ENCODE measurements at regions not wholly inside any gene's neighbourhood (a gene's known extent, or its start where the extent isn't known, plus 50 kb on each side); places are given as distances from the start of the nearest gene placed in this dataset.

DNA sequence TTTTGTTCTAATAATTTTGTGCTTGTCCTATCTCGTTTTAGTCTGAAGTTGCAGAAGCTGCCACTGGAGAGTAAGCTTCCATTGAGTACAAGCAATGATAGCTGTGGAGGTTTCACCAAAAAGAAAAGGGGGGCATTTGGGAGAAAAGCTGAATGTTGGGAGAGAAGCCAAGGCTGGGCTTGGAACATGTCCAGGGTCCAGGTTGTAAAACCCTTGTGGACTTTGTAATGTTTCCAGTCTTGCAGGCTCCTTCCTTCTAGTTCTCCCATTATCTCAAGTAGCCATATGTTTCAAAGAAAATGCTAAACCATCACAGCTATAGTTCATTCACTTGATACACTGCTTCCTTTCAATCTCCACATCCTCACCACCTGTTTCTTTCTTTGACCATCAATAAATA is 880.2 kb downstream of the NLGN4Y start:
- DNase-seq (ENCODE audit: low read depth) = no peak

DNA sequence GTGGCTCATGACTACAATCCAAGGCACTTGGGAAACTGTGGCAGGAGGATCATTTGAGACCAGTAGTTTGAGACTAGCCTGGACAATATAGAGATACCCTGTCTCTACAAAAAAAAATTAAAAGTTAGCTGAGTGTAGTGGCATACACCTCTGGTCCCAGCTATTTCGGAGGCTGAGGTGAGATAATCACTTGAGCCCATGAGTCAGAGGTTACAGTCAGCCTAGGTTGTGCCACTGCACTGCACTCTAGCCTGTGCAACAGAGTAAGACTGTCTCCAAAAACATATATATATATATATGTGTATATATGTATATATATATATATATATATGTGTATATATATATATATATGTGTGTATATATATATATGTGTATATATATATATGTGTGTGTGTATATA is 890.8 kb downstream of the NLGN4Y start:
- DNase-seq (ENCODE audit: low read depth) = no peak

DNA sequence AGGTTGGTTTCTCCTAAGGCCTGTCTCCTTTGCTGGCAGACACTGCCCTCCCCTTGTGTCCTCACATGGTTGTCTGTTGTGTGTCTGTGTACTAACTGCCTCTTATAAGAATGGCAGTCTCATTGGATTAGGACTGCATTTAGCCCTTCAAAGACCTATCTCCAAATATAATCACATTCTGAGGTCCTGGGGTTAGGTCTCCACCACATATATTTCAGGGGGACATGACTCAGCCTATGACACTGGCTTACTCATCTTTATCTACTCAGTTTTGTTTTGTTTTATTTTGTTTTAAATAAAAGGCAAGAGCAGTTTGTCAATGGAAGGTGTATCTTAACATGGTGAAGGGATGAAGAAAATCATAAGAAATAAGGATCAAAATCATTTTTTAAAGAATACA is 894.3 kb downstream of the NLGN4Y start:
- DNase-seq (ENCODE audit: low read depth) = no peak

DNA sequence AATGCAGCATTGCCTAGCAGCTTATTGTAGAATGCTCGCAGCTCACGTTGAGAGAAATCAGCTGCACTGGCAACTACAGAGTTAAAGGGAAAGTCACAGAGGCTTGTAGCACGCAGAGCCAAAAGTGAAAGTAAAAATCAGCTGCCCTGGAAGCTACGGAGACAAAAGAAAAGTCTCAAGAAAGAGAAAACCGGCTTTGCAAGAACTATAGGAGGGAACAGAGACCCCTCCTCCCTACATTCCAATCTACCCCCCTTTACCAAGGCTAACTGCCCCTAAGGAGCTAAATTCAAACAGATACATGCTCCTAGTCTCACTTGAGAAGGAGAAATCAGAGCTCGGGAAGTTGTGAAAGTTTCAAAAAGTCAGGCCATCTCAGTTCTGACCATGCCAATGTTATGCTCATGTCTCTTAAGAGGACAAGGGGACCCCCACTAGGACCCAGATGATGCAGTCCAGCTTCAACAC is 900.4 kb downstream of the NLGN4Y start:
- no peak for DNase-seq (ENCODE audit: low read depth)

DNA sequence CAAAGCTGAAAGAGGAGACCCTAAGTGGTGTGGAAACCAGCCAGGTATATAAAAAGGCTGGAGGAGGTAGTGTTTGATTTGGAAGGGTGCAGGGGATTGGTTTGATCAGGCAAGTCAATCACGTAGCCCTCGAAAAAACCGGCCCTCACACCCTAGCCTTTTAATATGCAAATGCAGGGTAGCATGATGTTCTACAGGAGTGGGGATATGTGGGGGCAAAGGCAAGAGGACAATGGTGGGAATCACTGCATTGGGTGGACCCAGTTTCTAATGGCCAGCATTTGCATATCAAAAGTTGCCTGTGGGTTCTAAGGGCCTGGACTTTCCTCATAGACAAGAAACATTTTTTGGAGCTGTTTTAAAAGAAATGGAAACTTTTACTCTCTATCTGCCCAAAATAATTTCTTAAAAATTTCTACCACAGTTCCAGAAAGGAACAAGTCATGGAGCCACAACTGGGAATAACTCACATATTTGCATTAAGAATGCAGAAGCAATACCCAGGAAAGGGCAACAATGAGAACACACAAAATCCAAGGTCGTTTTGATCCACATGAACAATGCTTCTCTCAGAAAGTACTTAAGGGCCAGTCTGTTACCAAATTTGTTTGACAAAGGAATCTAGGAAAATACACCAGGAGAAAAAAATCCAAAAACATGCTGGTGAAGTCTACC is 915.8 kb downstream of the NLGN4Y start:
- no peak for DNase-seq (ENCODE audit: low read depth)

DNA sequence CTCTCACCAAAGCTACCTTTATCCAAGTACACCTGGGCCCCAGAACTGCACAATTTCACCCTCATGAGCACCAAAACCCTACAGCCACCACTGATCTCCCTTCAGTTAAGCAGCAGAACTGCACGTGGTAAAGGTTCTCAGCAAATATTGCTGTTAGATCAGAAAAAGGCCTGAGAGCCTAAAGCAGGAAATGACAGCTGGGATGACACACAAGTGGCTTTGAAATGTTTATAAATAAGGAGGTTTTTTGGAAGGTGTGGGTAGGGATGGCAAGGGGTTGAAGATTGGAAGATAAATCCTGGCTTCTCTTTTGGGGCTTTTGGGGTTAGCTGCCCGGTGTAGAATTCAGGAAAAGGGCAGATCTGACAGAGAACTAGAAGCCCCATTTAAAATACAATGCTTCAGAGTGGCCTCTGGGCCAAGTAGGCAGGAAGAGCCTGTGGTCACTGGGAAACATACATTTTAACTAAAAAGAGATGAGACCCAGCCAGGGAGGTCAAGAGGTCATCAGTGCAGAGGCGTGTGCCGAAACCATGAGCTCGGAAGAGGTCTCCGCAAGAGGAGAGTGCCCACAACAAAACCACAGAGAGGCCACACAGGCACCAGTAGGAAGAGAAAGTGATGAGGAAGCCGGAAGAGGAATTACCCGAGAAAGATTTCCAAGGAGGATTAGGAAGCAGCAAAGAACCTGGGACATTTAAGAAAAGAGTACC is 916.5 kb downstream of the NLGN4Y start:
- peak; percentile 39 for DNase-seq (ENCODE audit: low read depth)

DNA sequence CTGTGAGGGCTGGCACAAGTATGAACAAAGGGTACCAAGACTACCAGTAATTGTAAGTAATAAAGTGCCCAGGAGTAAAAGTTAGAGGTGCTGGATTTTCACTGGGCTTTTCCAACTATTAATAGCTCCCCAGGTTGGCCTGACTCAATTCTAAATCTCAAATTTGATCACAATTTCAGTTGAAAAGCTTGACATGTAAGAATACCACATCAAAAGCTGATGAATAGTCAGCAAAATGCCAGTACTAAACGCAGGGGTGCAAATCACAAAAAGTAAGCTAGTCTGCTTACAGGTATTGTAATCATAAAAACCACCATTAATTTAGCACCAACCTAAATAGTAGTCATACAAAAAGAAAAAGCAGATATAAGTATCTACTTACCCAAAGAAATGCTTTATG is 917.5 kb downstream of the NLGN4Y start:
- no peak for DNase-seq (ENCODE audit: low read depth)

GRCh38 chrY:15445871-15446270 is 921.5 kb downstream of the NLGN4Y start:
- DNase-seq (ENCODE audit: low read depth) = no peak

DNA sequence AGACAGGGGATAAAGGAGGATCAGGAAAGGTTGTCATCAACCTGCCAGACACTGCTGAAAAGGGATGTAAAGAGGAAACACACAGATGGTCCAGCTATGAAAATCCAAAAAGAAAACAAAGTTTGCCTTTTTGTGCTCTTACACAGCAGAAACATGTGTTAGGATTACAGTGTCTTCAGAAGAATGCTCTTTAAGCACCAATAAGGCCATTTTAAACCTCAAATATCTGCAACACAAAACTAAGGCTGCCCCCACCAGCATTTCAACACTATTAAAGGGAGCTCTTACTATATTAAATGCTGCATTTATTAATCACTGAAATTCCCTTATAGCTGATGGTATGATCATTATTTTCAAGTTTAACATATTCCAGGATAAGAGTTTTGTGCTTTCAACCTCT is 922.5 kb downstream of the NLGN4Y start:
- no peak for DNase-seq (ENCODE audit: low read depth)

DNA sequence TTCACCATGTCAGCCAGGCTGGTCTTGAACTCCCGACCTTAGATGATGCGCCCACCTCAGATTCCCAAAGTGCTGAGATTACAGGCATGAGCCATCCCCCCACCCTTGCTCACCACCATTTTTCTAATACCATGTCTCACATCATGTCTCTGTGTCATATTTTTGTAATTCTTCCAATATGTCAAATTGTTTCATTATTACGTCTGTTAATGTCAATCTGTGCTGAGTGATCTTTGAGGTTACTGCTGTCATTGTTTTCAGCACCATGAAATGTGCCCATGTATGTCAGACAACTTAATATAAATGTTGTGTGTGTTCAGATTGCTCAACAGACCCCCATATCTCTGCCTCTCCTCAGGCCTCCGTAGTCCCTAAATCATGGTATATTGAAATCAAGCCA is 923.6 kb downstream of the NLGN4Y start:
- DNase-seq (ENCODE audit: low read depth) = no peak

GRCh38 chrY:15455133-15455937 is 931.0 kb downstream of the NLGN4Y start:
- no peak for DNase-seq (ENCODE audit: low read depth)

- no peak for DNase-seq (ENCODE audit: low read depth)
Measured at GRCh38 chrY:15455980-15456469, 931.7 kb downstream of the NLGN4Y start.

DNA sequence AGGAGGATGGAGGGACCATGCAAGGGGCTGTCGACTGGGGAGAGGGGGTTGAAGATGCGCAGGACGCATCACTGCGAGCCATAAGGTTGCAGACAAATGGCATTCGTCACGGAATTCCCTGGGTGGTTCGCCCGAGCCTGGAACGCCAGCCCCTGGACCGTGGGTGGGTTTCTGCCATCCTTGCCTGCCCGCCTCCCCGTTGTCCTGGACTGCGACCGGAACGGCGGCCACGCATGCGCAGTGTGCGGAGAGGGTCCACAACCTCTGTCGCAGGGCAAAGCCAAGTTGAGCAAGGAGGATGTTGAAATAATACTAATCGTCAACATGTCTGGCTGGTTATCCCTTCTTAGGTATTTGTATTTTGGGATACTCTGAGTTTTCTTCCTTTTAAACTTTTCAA is 932.2 kb downstream of the NLGN4Y start:
- no peak for DNase-seq (ENCODE audit: low read depth)

- DNase-seq (ENCODE audit: low read depth) = no peak
Measured at GRCh38 chrY:15457682-15458081, 933.4 kb downstream of the NLGN4Y start.

GRCh38 chrY:15458426-15458825 is 934.1 kb downstream of the NLGN4Y start:
- no peak for DNase-seq (ENCODE audit: low read depth)

DNA sequence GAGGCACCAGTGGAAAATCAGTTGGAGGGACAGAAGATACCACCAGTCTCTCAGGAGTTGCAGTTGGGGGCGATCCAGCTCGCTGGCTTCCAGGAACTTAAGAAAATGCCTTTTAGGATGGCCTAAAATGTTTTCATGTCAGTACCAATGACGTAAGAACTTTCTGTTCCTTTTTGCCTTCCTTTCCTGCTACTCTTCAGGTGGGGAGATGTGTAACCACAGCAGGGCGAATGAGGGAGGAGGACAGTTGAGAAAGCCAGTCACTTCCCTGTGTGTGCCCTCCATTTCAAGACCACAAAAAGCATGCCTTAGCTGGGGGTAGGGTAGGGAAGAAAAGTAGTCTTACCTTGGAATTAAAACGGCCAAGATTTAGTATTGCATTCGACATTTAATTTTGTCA is 941.6 kb downstream of the NLGN4Y start:
- DNase-seq (ENCODE audit: low read depth) = no peak

- DNase-seq (ENCODE audit: low read depth) = no peak
Measured at GRCh38 chrY:15466891-15467290, 942.6 kb downstream of the NLGN4Y start.

DNA sequence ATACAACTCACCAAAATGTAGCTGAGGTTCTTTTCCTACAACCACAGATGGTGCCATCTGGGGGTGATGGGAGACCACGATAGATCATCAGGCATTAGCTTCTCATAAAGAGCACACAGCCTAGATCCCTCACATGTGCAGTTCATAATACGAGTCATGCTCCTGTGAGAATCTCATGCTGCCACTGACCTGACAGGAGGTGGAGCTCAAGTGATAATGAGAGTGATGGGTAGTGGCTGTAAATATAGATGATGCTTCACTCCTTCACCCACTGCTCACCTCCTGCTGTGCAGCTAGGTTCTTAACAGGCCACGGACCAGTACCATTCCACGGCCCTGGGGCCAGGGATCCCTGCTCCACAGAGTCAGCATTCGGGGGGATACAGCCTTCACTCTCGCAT is 943.8 kb downstream of the NLGN4Y start:
- no peak for DNase-seq (ENCODE audit: low read depth)

DNA sequence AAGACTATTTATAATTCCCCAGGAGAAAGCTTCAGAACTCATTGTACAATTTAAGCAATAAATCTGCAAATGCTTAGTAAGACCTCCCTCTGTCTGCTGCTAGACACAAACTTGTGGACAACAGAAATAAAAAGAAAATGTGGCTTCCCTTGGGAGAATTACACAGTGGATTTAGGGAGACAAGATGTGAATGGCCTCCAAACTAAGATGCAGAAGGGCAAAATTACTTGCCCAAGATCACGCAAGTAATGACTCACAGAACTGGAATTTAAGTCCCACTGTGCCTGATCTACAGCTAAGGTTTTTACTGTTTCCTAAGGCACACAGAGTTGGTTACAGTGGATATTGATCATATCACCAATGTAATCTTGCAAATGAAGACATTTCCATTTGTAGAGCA is 947.0 kb downstream of the NLGN4Y start:
- DNase-seq (ENCODE audit: low read depth) = no peak

DNA sequence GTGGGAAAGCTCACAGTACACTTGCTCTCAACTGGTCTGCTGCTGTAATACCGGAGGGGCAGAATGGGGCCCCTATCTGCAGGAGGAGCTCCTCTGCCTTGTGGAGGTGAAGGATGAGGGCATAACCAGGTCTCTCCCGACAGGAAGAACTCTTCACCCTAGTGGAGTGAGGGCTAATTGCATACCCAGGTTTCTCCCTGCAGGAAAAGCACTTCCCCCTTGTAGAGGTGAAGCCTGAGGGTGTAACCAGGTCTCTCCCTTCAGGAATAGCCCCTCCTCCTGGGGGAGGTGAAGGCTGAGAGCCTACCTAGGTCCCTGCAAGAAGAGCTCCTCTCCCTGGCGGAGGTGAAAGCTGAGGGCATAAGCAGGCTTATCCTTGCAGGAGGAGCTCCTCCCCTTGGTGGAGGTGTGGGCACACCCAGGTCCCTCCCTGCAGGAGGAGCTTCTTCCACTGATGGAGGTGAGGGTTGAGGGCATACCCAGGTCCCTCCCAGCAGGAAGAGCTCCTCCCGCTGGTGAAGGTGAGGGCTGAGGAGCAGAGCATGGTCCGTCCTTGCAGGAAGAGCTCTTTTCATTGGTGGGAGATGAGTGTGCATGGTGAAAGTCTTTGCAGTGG is 954.1 kb downstream of the NLGN4Y start:
- no peak for DNase-seq (ENCODE audit: low read depth)

GRCh38 chrY:15500536-15500935 is 976.2 kb downstream of the NLGN4Y start:
- DNase-seq (ENCODE audit: low read depth) = no peak

GRCh38 chrY:15501181-15501580 is 976.9 kb downstream of the NLGN4Y start:
- DNase-seq (ENCODE audit: low read depth) = no peak

Data from CMK (cell line).